GM18907 (cell line): ENCODE measurements at regions not wholly inside any gene's neighbourhood (a gene's known extent, or its start where the extent isn't known, plus 50 kb on each side); places are given as distances from the start of the nearest gene placed in this dataset.
A peak's percentile ranks its signal among the peaks of the same experiment; 100 is the strongest.

Experiments used
- ATAC-seq: cut with Tn5 transposase; IDR thresholded peaks from one replicate; pipeline ENCODE4 v1.9.1; 2021; ENCODE audit warnings: mild to moderate bottlenecking, moderate library complexity; ENCODE audit not compliant: unreplicated experiment

- ATAC-seq = no peak
These were observed 90.0 kb downstream of the FAM174B start for GRCh38 chr15:92565351-92566125.

- ATAC-seq = no peak
These were observed 93.8 kb downstream of the FAM174B start for GRCh38 chr15:92561754-92562153.

- no peak for ATAC-seq
These were observed 102.3 kb downstream of the FAM174B start for GRCh38 chr15:92553317-92553716.

GRCh38 chr15:92545996-92546395 is 109.6 kb downstream of the FAM174B start:
- no peak for ATAC-seq

- ATAC-seq = no peak
These were observed 114.0 kb downstream of the FAM174B start for GRCh38 chr15:92541291-92542200.

GRCh38 chr15:92538115-92538514 is 117.5 kb downstream of the FAM174B start:
- no peak for ATAC-seq

- ATAC-seq = no peak
These were observed 122.3 kb downstream of the FAM174B start for GRCh38 chr15:92533298-92533697.

- no peak for ATAC-seq
These were observed 124.2 kb downstream of the FAM174B start for GRCh38 chr15:92531406-92531805.

- no peak for ATAC-seq
These were observed 126.8 kb downstream of the FAM174B start for GRCh38 chr15:92528736-92529135.

- no peak for ATAC-seq
These were observed 128.4 kb downstream of the FAM174B start for GRCh38 chr15:92527197-92527596.

- ATAC-seq = no peak
These were observed 129.8 kb downstream of the FAM174B start for GRCh38 chr15:92525758-92526245.

- ATAC-seq = no peak
These were observed 130.6 kb downstream of the FAM174B start for GRCh38 chr15:92524874-92525565.

GRCh38 chr15:92524161-92524560 is 130.5 kb downstream of the ST8SIA2 start:
- no peak for ATAC-seq

- no peak for ATAC-seq
These were observed 129.5 kb downstream of the ST8SIA2 start for GRCh38 chr15:92523176-92523575.

- ATAC-seq = peak; percentile 85
These were observed 127.9 kb downstream of the ST8SIA2 start for GRCh38 chr15:92521624-92522008.

- ATAC-seq = peak; percentile 79
These were observed 127.4 kb downstream of the ST8SIA2 start for GRCh38 chr15:92520914-92521623.

- ATAC-seq = no peak
These were observed 126.0 kb downstream of the ST8SIA2 start for GRCh38 chr15:92519709-92520108.
